PC-3 (cell line): ENCODE measurements at regions not wholly inside any gene's neighbourhood (a gene's known extent, or its start where the extent isn't known, plus 50 kb on each side); places are given as distances from the start of the nearest gene placed in this dataset.

Source experiments
- ATAC-seq: fragments of 200-7000 bp; cut with Tn5 transposase; 2 replicates; pipeline ENCODE4 v1.9.1; 2020; ENCODE audit warnings: mild to moderate bottlenecking, moderate library complexity
- BruUV-seq: library from RNA; stranded (reverse); fragments of 400-500 nt; replicated peaks from 2 replicates; lab custom pipeline; 2021; lab: Mats Ljungman, UMichigan
- CTCF ChIA-PET: fragments of 300-600 bp; sonication (Branson Sonifier 250); formaldehyde crosslinking; loops from one replicate; lab custom pipeline; 2022; ENCODE audit warnings: antibody characterized with exemption; lab: Charles Lee
- POLR2A ChIA-PET: fragments of 300-600 bp; sonication (Branson Sonifier 250); formaldehyde crosslinking; loops from one replicate; lab custom pipeline; 2022; ENCODE audit warnings: antibody characterized with exemption; ENCODE audit not compliant: unreplicated experiment; lab: Charles Lee
- DNase-seq: peaks from one replicate; pipeline ENCODE4 v3.0.0-alpha.2; 2015
- H2AFZ ChIP-seq: fragments of 300-600 bp; sonication (generic); 2 replicates; pipeline ENCODE4 v1.6.0; 2016; ENCODE audit warnings: antibody characterized with exemption, low read length
- H3F3A ChIP-seq: fragments of 300-600 bp; sonication (generic); one replicate; pipeline ENCODE4 v1.6.0; 2017; ENCODE audit warnings: antibody characterized with exemption, low read length, control low read depth, mild to moderate bottlenecking; ENCODE audit not compliant: unreplicated experiment
- H3K27ac ChIP-seq: fragments of 300-600 bp; sonication (generic); 2 replicates; pipeline ENCODE4 v1.5.1; 2016; ENCODE audit warnings: mild to moderate bottlenecking, low read length
- H3K27me3 ChIP-seq: fragments of 300-600 bp; sonication (generic); 2 replicates; pipeline ENCODE4 v1.6.1; 2016; ENCODE audit warnings: low read length, mixed read lengths
- H3K36me3 ChIP-seq: fragments of 300-600 bp; sonication (generic); 2 replicates; pipeline ENCODE4 v1.6.1; 2016; ENCODE audit warnings: low read depth, mixed run types, low read length, mixed read lengths
- H3K4me1 ChIP-seq: fragments of 300-600 bp; sonication (generic); 2 replicates; pipeline ENCODE4 v1.5.1; 2016; ENCODE audit warnings: low read length; ENCODE audit not compliant: insufficient read depth
- H3K4me2 ChIP-seq: fragments of 300-600 bp; sonication (generic); 2 replicates; pipeline ENCODE4 v1.6.0; 2016; ENCODE audit warnings: low read length
- H3K4me3 ChIP-seq: fragments of 300-600 bp; sonication (generic); 2 replicates; pipeline ENCODE4 v1.5.1; 2016; ENCODE audit warnings: mild to moderate bottlenecking, low read length, mixed read lengths
- H3K79me2 ChIP-seq: fragments of 300-600 bp; sonication (generic); 2 replicates; pipeline ENCODE4 v1.6.1; 2017; ENCODE audit warnings: low read length, mixed read lengths
- H3K9ac ChIP-seq: fragments of 300-600 bp; sonication (generic); 2 replicates; pipeline ENCODE4 v1.6.0; 2016; ENCODE audit warnings: mild to moderate bottlenecking, low read length
- H3K9me2 ChIP-seq: fragments of 300-600 bp; sonication (generic); replicated peaks from 2 replicates; pipeline ENCODE4 v1.6.1; 2016; ENCODE audit warnings: mixed run types, low read length, mixed read lengths
- H3K9me3 ChIP-seq: fragments of 300-600 bp; sonication (generic); 2 replicates; pipeline ENCODE4 v1.6.1; 2016; ENCODE audit warnings: low read length, mixed read lengths
- H4K20me1 ChIP-seq: fragments of 300-600 bp; sonication (generic); 2 replicates; pipeline ENCODE4 v1.6.1; 2016; ENCODE audit warnings: low read length, mixed read lengths
- EZH2 ChIP-seq: fragments of 300-600 bp; sonication (generic); IDR thresholded peaks from one replicate; pipeline ENCODE4 v1.6.1; 2017; ENCODE audit warnings: antibody characterized with exemption, mild to moderate bottlenecking, low read length; ENCODE audit not compliant: unreplicated experiment
- EZH2phosphoT487 ChIP-seq: fragments of 300-600 bp; sonication (generic); IDR thresholded peaks from 2 replicates; pipeline ENCODE4 v1.6.1; 2018; ENCODE audit warnings: mild to moderate bottlenecking, antibody characterized with exemption, low read length, borderline replicate concordance
- intact Hi-C: fragments of 100-400 bp; cut with micrococcal nuclease; formaldehyde crosslinking; loops from 2 replicates; pipeline ENCODE4 v1.9.0; 2023
- TF ChIP-seq, protein P1 (sequence below): fragments of 300-600 bp; sonication (generic); conservative IDR thresholded peaks from 2 replicates; pipeline ENCODE4 v1.5.1; 2017; ENCODE audit warnings: antibody characterized with exemption, low read depth, mild to moderate bottlenecking, low read length

- Histone ChIP-seq H3F3A (no peaks in the 10 kb centered on the region), H3K4me1 (peaks cover 15% of the 10 kb centered on the region), H3K9ac (no peak overlapping the region), H3K4me2 (no peak overlapping the region), H4K20me1 (no peaks in the 10 kb centered on the region), H3K36me3 (no peaks in the 10 kb centered on the region), H2AFZ (no peak overlapping the region), H3K27ac (no peak overlapping the region), H3K79me2 (no peaks in the 10 kb centered on the region), H3K4me3 (no peak overlapping the region), H3K9me3 (no peaks in the 10 kb centered on the region), H3K9me2 (no peaks in the 10 kb centered on the region), H3K27me3 (no peaks in the 10 kb centered on the region)
- TF ChIP-seq, protein P1, sequence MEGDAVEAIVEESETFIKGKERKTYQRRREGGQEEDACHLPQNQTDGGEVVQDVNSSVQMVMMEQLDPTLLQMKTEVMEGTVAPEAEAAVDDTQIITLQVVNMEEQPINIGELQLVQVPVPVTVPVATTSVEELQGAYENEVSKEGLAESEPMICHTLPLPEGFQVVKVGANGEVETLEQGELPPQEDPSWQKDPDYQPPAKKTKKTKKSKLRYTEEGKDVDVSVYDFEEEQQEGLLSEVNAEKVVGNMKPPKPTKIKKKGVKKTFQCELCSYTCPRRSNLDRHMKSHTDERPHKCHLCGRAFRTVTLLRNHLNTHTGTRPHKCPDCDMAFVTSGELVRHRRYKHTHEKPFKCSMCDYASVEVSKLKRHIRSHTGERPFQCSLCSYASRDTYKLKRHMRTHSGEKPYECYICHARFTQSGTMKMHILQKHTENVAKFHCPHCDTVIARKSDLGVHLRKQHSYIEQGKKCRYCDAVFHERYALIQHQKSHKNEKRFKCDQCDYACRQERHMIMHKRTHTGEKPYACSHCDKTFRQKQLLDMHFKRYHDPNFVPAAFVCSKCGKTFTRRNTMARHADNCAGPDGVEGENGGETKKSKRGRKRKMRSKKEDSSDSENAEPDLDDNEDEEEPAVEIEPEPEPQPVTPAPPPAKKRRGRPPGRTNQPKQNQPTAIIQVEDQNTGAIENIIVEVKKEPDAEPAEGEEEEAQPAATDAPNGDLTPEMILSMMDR, result no peak
- no peak for TF ChIP-seq EZH2phosphoT487
- no peak for TF ChIP-seq EZH2
- CTCF ChIA-PET, result no interaction called here
- intact Hi-C loops, result no loop called here
- no peak for DNase-seq
- no TSS peak for BruUV-seq
- POLR2A ChIA-PET, result no interaction called here
- ATAC-seq, result no peak
Measured at GRCh38 chr4:75244325-75244724, 269.9 kb downstream of the RCHY1 start.

DNA sequence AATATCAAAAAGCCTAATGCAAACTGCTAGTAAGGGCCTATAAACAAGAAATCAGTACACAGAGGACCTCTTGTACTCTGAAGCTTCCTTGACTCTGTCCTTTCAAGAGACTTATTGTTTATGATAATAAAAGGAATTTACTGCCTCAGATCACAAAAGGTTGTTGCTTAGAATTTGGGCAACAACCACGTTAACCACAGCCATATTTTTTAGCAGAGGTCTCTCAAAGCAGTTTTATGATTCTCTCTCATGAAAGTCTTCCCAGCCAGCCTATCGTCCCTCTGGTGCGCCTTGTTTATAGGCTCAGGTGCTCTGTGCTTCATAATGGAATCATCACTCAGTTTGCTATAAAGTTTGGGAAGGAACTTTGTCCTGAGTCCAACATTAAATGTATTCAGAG is 270.6 kb downstream of the RCHY1 start:
- no peaks in the 10 kb centered on the region for H3F3A ChIP-seq
- ChIA-PET POLR2A (no interaction called here), CTCF (no interaction called here)
- H3K9me2 ChIP-seq, result no peaks in the 10 kb centered on the region
- H3K36me3 ChIP-seq, result no peaks in the 10 kb centered on the region
- H3K79me2 ChIP-seq, result no peaks in the 10 kb centered on the region
- no peaks in the 10 kb centered on the region for H4K20me1 ChIP-seq
- DNase-seq (no peak), ATAC-seq (no peak)
- H3K4me1 ChIP-seq, result peaks cover 8% of the 10 kb centered on the region
- TF ChIP-seq, protein P1, result no peak
- no peak for TF ChIP-seq EZH2phosphoT487
- TF ChIP-seq EZH2, result no peak
- no peak overlapping the region for H3K4me2 ChIP-seq
- H2AFZ ChIP-seq, result no peak overlapping the region
- no peaks in the 10 kb centered on the region for H3K9me3 ChIP-seq
- intact Hi-C loops, result no loop called here
- H3K9ac ChIP-seq, result no peak overlapping the region
- no TSS peak for BruUV-seq
- H3K27ac ChIP-seq, result no peak overlapping the region
- no peaks in the 10 kb centered on the region for H3K27me3 ChIP-seq
- H3K4me3 ChIP-seq, result no peak overlapping the region

GRCh38 chr4:75235359-75235951 is 278.7 kb downstream of the RCHY1 start:
- Histone ChIP-seq H3K9me3 (no peaks in the 10 kb centered on the region), H3F3A (no peaks in the 10 kb centered on the region), H2AFZ (no peak overlapping the region), H3K27me3 (no peaks in the 10 kb centered on the region), H3K4me2 (no peak overlapping the region), H3K79me2 (no peaks in the 10 kb centered on the region), H3K9me2 (no peaks in the 10 kb centered on the region), H3K36me3 (no peaks in the 10 kb centered on the region), H3K27ac (no peak overlapping the region), H3K4me3 (no peak overlapping the region), H3K9ac (no peak overlapping the region), H4K20me1 (no peaks in the 10 kb centered on the region), H3K4me1 (no peaks in the 10 kb centered on the region)
- BruUV-seq, result no TSS peak
- no peak for DNase-seq
- TF ChIP-seq EZH2 (no peak), EZH2phosphoT487 (no peak)
- TF ChIP-seq, protein P1, result no peak
- ATAC-seq, result no peak
- CTCF ChIA-PET, result no interaction called here
- intact Hi-C loops, result no loop called here
- POLR2A ChIA-PET, result no interaction called here
